Ovary (tissue), 7 donors: ENCODE measurements at regions not wholly inside any gene's neighbourhood (a gene's known extent, or its start where the extent isn't known, plus 50 kb on each side); places are given as distances from the start of the nearest gene placed in this dataset.

Experiments
- DNase-seq, 5 donors: peaks; one replicate each; pipeline ENCODE4 v3.0.0-alpha.2; 2019 to 2020
- H3K27ac ChIP-seq, 2 donors: fragments of 200-600 bp; one replicate each; pipeline versions ENCODE4 v1.5.1 to v1.8.0; 2019 to 2022
- H3K27me3 ChIP-seq: fragments of 200-600 bp; one replicate; pipeline ENCODE4 v1.8.0; 2022
- H3K36me3 ChIP-seq: fragments of 200-600 bp; sonication (generic); one replicate; pipeline ENCODE4 v1.5.1; 2019
- H3K4me1 ChIP-seq: one replicate; pipeline ENCODE4 v1.8.1; 2013; ENCODE audit warnings: mild to moderate bottlenecking, moderate library complexity; ENCODE audit not compliant: insufficient read depth
- H3K4me3 ChIP-seq: fragments of 200-600 bp; sonication (generic); one replicate; pipeline ENCODE4 v1.5.1; 2017
- H3K9me3 ChIP-seq, 2 donors: fragments of 200-600 bp in 1 of 2; sonication (generic) in 1 of 2; one replicate each; pipeline versions ENCODE4 v1.5.1 to v1.8.1; 2013 to 2019; ENCODE audit warnings: mild to moderate bottlenecking in 1 of 2, moderate library complexity in 1 of 2
- CTCF ChIP-seq, 3 donors: fragments of 450-650 bp in 2 of 3; fragments of 200-600 bp in 1 of 3; IDR thresholded peaks; one replicate each; pipeline versions ENCODE4 v1.5.1 to v1.8.0; 2016 to 2022; ENCODE audit warnings: antibody characterized with exemption in 3 of 3, mild to moderate bottlenecking in 1 of 3
- EP300 ChIP-seq: sonication (generic); formaldehyde crosslinking; IDR thresholded peaks from one replicate; pipeline ENCODE4 v1.6.1; 2017; ENCODE audit warnings: antibody characterized with exemption
- POLR2A ChIP-seq: fragments of 450-650 bp; IDR thresholded peaks from one replicate; pipeline ENCODE4 v1.6.1; 2017; ENCODE audit warnings: antibody characterized with exemption, mild to moderate bottlenecking, moderate library complexity
- WGBS, 3 donors: extraction: QIAGEN DNeasy Blood & Tissue Kit in 1 of 3; methylation state at CpG; one replicate each; pipeline versions ENCODE4 v1.1.5 to v1.1.7; 2013 to 2017; 5-methylcytosine and 5-hydroxymethylcytosine counted together
- intact Hi-C, 4 donors: fragments of 100-400 bp; cut with DNase I; formaldehyde crosslinking; loops; one replicate each; pipeline versions ENCODE4 v1.11.0 to v1.15.1; 2022 to 2023
- donor health status: DM: no; HTN: no; CAD: no; lungs with moderate emphysema.
- donor health status: DM: no; HTN: no; CAD: no.
- donor health status: Bipolar disorder and iron deficiency.
- donor health status: DM: no; HTN: no; CAD: no.
- donor health status: DM: yes; HTN: yes; CAD: no.

DNA sequence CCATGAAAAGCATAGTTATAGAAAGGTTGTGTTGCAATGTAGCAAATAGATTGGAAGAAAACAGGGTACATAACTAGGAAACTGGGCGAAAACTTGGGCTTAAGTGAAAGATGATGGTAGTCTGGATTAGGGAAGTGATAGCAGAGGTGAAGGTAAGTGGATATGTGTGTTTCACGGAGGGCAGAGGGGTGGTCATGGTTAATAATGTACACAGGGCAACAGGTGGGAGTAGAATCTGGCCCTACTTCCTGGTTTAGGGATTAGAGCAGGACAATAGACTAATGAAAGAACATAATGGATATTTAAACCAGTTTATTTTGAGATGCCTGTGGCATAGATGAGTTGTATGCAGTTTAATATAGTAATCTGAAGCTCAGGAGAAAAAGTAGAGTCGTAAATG, 257.3 kb upstream of the SPRY2 start:
- H3K27ac ChIP-seq: no peak overlapping the region
- H3K27me3 ChIP-seq: no peaks in the 10 kb centered on the region
- H3K4me1 ChIP-seq: no peaks in the 10 kb centered on the region
- DNase-seq: no peak
- intact Hi-C loops: no loop called here
- no peaks in the 10 kb centered on the region for H3K9me3 ChIP-seq
- TF ChIP-seq POLR2A (no peak), CTCF (IDR thresholded peaks at IDR 0.05) (no peak), EP300 (no peak)
- 94 to 97% (median 94%) methylated on average over 3 of the region's 3 CpGs for WGBS, 3 donors
- H3K36me3 ChIP-seq: no peaks in the 10 kb centered on the region
- H3K4me3 ChIP-seq: no peak overlapping the region

- TF ChIP-seq EP300: no peak
- no peak for TF ChIP-seq POLR2A
- no peak for TF ChIP-seq CTCF (IDR thresholded peaks at IDR 0.05)
- Histone ChIP-seq H3K4me1 (no peaks in the 10 kb centered on the region), H3K36me3 (no peaks in the 10 kb centered on the region), H3K4me3 (no peak overlapping the region), H3K9me3 (no peaks in the 10 kb centered on the region), H3K27me3 (no peaks in the 10 kb centered on the region), H3K27ac (no peak overlapping the region)
- intact Hi-C loops: no loop called here
- no peak for DNase-seq
- WGBS, 3 donors: 41 to 57% (median 53%) methylated on average over 4 of the region's 4 CpGs
Observed at GRCh38 chr13:80591976-80592740, 251.2 kb upstream of the SPRY2 start.

DNA sequence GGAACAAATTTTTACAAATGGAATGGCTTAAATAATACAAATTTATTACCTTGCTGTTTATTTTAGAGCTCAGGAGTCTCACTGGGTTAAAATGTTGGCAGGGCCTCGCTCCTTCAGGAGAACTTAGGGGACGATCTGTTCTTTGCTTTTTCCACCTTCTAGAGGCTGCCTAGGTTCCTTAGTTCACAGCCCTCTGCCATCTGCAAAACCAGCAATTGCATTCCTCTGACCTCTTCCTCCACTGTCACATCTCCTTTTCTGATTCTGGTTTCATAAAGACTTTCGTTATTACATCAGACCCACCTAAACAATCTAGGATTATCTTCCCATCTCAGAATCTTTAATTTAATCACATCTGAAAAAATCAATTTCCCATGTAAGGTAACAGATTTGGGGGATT, 249.6 kb upstream of the SPRY2 start:
- 83 to 88% (median 85%) methylated on average over 3 of the region's 3 CpGs for WGBS, 3 donors
- Histone ChIP-seq H3K27ac (no peak overlapping the region), H3K27me3 (no peaks in the 10 kb centered on the region), H3K4me3 (no peak overlapping the region), H3K4me1 (no peaks in the 10 kb centered on the region), H3K9me3 (no peaks in the 10 kb centered on the region), H3K36me3 (no peaks in the 10 kb centered on the region)
- TF ChIP-seq EP300: no peak
- TF ChIP-seq POLR2A: no peak
- no peak for TF ChIP-seq CTCF (IDR thresholded peaks at IDR 0.05)
- DNase-seq: no peak
- intact Hi-C loops: no loop called here

- DNase-seq: no peak
- Histone ChIP-seq H3K4me3 (no peak overlapping the region), H3K36me3 (no peaks in the 10 kb centered on the region), H3K27me3 (no peaks in the 10 kb centered on the region), H3K9me3 (no peaks in the 10 kb centered on the region), H3K27ac (no peak overlapping the region), H3K4me1 (no peaks in the 10 kb centered on the region)
- intact Hi-C loops: no loop called here
- 45 to 62% (median 53%) methylated on average over 2 of the region's 2 CpGs for WGBS, 3 donors
- TF ChIP-seq POLR2A (no peak), CTCF (IDR thresholded peaks at IDR 0.05) (no peak), EP300 (no peak)
Observed at GRCh38 chr13:80586356-80586755, 245.4 kb upstream of the SPRY2 start.
